ENCODE measurements at regions not wholly inside any gene's neighbourhood (a gene's known extent, or its start where the extent isn't known, plus 50 kb on each side); places are given as distances from the start of the nearest gene placed in this dataset.

- TF ChIP-seq REST (IDR thresholded peaks at IDR 0.05; ENCODE audit: borderline replicate concordance) (peak; percentile 74; the same call in 1 of the 2 replicates), REST (CRISPR knock-in tag; IDR thresholded peaks at IDR 0.05; ENCODE audit: low read depth) (no peak), ATF4 (CRISPR knock-in tag; IDR thresholded peaks at IDR 0.05) (no peak), IRF2 (CRISPR knock-in tag; IDR thresholded peaks at IDR 0.05) (no peak), EZH2 (IDR thresholded peaks at IDR 0.05; ENCODE audit: borderline replicate concordance, low read depth, low read length) (no peak), CBFA2T3 (IDR thresholded peaks at IDR 0.05) (no peak), FOXP1 (CRISPR knock-in tag; IDR thresholded peaks at IDR 0.05) (no peak), RBM22 (IDR thresholded peaks at IDR 0.05; ENCODE audit: low read depth, low read length, poor library complexity, severe bottlenecking) (no peak), TRIM25 (IDR thresholded peaks at IDR 0.05; ENCODE audit: borderline replicate concordance) (no peak), ZNF699 (CRISPR knock-in tag; IDR thresholded peaks at IDR 0.05; ENCODE audit: insufficient replicate concordance) (no peak), MCM3 (IDR thresholded peaks at IDR 0.05) (no peak), RFX7 (CRISPR knock-in tag; IDR thresholded peaks at IDR 0.05) (no peak), LCOR (CRISPR knock-in tag; IDR thresholded peaks at IDR 0.05) (no peak), PCBP2 (IDR thresholded peaks at IDR 0.05; ENCODE audit: low read depth, low read length, poor library complexity, severe bottlenecking) (no peak)
- TF ChIP-seq, protein P1, sequence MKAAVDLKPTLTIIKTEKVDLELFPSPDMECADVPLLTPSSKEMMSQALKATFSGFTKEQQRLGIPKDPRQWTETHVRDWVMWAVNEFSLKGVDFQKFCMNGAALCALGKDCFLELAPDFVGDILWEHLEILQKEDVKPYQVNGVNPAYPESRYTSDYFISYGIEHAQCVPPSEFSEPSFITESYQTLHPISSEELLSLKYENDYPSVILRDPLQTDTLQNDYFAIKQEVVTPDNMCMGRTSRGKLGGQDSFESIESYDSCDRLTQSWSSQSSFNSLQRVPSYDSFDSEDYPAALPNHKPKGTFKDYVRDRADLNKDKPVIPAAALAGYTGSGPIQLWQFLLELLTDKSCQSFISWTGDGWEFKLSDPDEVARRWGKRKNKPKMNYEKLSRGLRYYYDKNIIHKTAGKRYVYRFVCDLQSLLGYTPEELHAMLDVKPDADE (conservative IDR thresholded peaks at IDR 0.05; ENCODE audit: control insufficient read depth, low read depth, low read length) = no peak
- TF ChIP-seq, protein P2, sequence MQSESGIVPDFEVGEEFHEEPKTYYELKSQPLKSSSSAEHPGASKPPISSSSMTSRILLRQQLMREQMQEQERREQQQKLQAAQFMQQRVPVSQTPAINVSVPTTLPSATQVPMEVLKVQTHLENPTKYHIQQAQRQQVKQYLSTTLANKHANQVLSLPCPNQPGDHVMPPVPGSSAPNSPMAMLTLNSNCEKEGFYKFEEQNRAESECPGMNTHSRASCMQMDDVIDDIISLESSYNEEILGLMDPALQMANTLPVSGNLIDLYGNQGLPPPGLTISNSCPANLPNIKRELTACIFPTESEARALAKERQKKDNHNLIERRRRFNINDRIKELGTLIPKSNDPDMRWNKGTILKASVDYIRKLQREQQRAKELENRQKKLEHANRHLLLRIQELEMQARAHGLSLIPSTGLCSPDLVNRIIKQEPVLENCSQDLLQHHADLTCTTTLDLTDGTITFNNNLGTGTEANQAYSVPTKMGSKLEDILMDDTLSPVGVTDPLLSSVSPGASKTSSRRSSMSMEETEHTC (IDR thresholded peaks at IDR 0.05) = no peak
Observed at GRCh38 chr11:33987975-33988580, 63.5 kb upstream of the CAPRIN1 start (continued).

Measured in K562 (cell line).